ENCODE measurements at regions not wholly inside any gene's neighbourhood (a gene's known extent, or its start where the extent isn't known, plus 50 kb on each side); places are given as distances from the start of the nearest gene placed in this dataset.
"Not testable (repeated sequence)": the region's sequence is repeated elsewhere in the genome, so short reads cannot be mapped to it uniquely, and the experiment has no call there.

DNA sequence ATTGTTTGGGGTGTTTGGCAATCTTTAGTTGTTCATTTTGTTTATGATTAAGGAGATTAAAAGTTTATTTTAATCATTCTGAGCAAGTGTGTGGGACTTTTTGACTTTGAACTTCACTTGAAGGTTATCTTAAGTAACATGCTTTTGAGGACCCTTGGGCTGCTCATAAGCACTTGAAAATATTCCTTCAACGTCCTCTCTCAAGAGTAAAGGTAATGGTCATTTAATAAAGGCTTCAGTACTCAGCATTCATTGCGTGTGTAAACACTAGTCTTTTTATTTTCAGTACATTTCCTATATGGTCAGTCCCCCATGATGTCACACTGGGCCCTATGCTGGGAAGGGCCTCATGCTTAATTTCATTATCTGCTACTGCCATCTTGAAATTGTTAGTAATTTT lies 285.6 kb downstream of the SRGAP2C start:
- TF ChIP-seq POLR2A (IDR thresholded peaks at IDR 0.05; ENCODE audit: low read length); GATA1 (IDR thresholded peaks at IDR 0.05; ENCODE audit: low read depth, low read length): not testable (repeated sequence)

Measured in erythroblast (primary cell).